HepG2 (cell line): ENCODE measurements at regions not wholly inside any gene's neighbourhood (a gene's known extent, or its start where the extent isn't known, plus 50 kb on each side); places are given as distances from the start of the nearest gene placed in this dataset.

ENCODE experiments used
- ATAC-seq: fragments of 200-7000 bp; cut with Tn5 transposase; 3 replicates; pipeline ENCODE4 v1.9.1; 2020; ENCODE audit warnings: mild to moderate bottlenecking, moderate library complexity
- BruUV-seq: library from RNA; stranded (reverse); fragments of 400-500 nt; replicated peaks from 2 replicates; lab custom pipeline; 2021; lab: Mats Ljungman, UMichigan
- CTCF ChIA-PET: fragments of 300-600 bp; formaldehyde crosslinking; extraction: SDS; loops from one replicate; lab custom pipeline; 2021; ENCODE audit warnings: low total read pairs, inconsistent platforms, low intra/inter-chr PET ratio; lab: Yijun Ruan, JAX
- POLR2A ChIA-PET: fragments of 350-600 bp; sonication (Branson Sonifier 250); formaldehyde crosslinking; loops from one replicate; lab custom pipeline; 2020; ENCODE audit warnings: antibody characterized with exemption, inconsistent platforms; lab: Yijun Ruan, JAX
- DNase-seq: peaks from one replicate; pipeline ENCODE4 v3.0.0-alpha.2; 2015; ENCODE audit warnings: low spot score
- FAIRE-seq: peaks from 3 replicates; lab custom pipeline; 2011; peaks lifted over from hg19 to GRCh38; lab: Jason Lieb, UNC
- H2AFZ ChIP-seq: one replicate; pipeline ENCODE4 v1.6.1; 2011; ENCODE audit warnings: low read length, inconsistent platforms
- H3K27ac ChIP-seq: fragments of 300-600 bp; 3 replicates; pipeline ENCODE4 v1.8.0; 2011; ENCODE audit warnings: mixed run types, mild to moderate bottlenecking, mixed read lengths, low read length, inconsistent platforms; ENCODE audit not compliant: insufficient read depth; ENCODE audit errors: extremely low read length
- H3K27me3 ChIP-seq, 2 experiments: fragments of 200-600 bp in 1 of 2; 2 replicates in 1 of 2; 3 replicates in 1 of 2; pipeline versions ENCODE4 v1.6.0 to v1.8.0; 2011; ENCODE audit warnings: low read length in 2 of 2, mild to moderate bottlenecking in 2 of 2, moderate library complexity in 2 of 2, inconsistent platforms in 1 of 2; ENCODE audit not compliant: insufficient read depth in 2 of 2, control insufficient read depth in 1 of 2
- H3K36me3 ChIP-seq, 2 experiments: fragments of 200-600 bp in 1 of 2; replicated peaks in 1 of 2; 2 replicates in 1 of 2; 3 replicates in 1 of 2; pipeline versions ENCODE4 v1.5.1 to v1.8.0; 2011; ENCODE audit warnings: low read length in 2 of 2, inconsistent platforms in 1 of 2; ENCODE audit not compliant: insufficient read depth in 2 of 2, control insufficient read depth in 1 of 2
- H3K4me1 ChIP-seq: 2 replicates; pipeline ENCODE4 v1.5.1; 2012; ENCODE audit warnings: low read length, inconsistent platforms; ENCODE audit not compliant: insufficient read depth
- H3K4me2 ChIP-seq: 2 replicates; pipeline ENCODE4 v1.6.0; 2011; ENCODE audit warnings: low read depth, low read length, inconsistent platforms
- H3K4me3 ChIP-seq, 3 experiments: fragments of 200-600 bp in 1 of 3; sonication (generic), shearing (Covaris generic) in 1 of 3; replicated peaks in 1 of 3; 2 replicates each; pipeline ENCODE4 v1.5.1; 2011 to 2016; ENCODE audit warnings: low read length in 3 of 3, inconsistent platforms in 2 of 3, low read depth in 2 of 3, mild to moderate bottlenecking in 2 of 3, control low read depth in 1 of 3, mixed read lengths in 1 of 3; ENCODE audit not compliant: insufficient read depth in 1 of 3
- H3K79me2 ChIP-seq: one replicate; pipeline ENCODE4 v1.6.1; 2011; ENCODE audit warnings: low read length, inconsistent platforms; ENCODE audit not compliant: insufficient read depth
- H3K9ac ChIP-seq: 2 replicates; pipeline ENCODE4 v1.6.0; 2011; ENCODE audit warnings: mild to moderate bottlenecking, low read depth, low read length, inconsistent platforms; ENCODE audit not compliant: insufficient read depth
- H3K9me3 ChIP-seq: 2 replicates; pipeline ENCODE4 v1.5.1; 2012; ENCODE audit warnings: mild to moderate bottlenecking, low read length
- H4K20me1 ChIP-seq: 2 replicates; pipeline ENCODE4 v1.6.0; 2011; ENCODE audit warnings: inconsistent platforms, mild to moderate bottlenecking, low read length, moderate library complexity; ENCODE audit not compliant: insufficient read depth
- FOSL2 ChIP-seq: sonication (generic); formaldehyde crosslinking; IDR thresholded peaks from 2 replicates; pipeline ENCODE4 v1.4.0; 2020; ENCODE audit warnings: missing genetic modification reagents
- JUND ChIP-seq: sonication (generic); formaldehyde crosslinking; IDR thresholded peaks from 2 replicates; pipeline ENCODE4 v1.8.0; 2022; ENCODE audit warnings: mild to moderate bottlenecking, missing genetic modification reagents
- MYPOP ChIP-seq: sonication (generic); formaldehyde crosslinking; IDR thresholded peaks from 2 replicates; pipeline ENCODE4 v1.8.1; 2023; ENCODE audit warnings: mild to moderate bottlenecking, moderate library complexity, missing genetic modification reagents
- RARG ChIP-seq: sonication (generic); formaldehyde crosslinking; IDR thresholded peaks from 2 replicates; pipeline ENCODE4 v1.4.0; 2020; ENCODE audit warnings: low read depth, mild to moderate bottlenecking, missing genetic modification reagents
- RFXANK ChIP-seq: IDR thresholded peaks from 2 replicates; pipeline ENCODE4 v1.6.1; 2016
- ZBTB25 ChIP-seq: IDR thresholded peaks from 2 replicates; pipeline ENCODE4 v1.6.1; 2018; ENCODE audit warnings: missing genetic modification reagents
- ZFP62 ChIP-seq: sonication (generic); formaldehyde crosslinking; IDR thresholded peaks from 2 replicates; pipeline ENCODE4 v1.4.0; 2020; ENCODE audit warnings: missing genetic modification reagents
- ZNF547 ChIP-seq: sonication (generic); formaldehyde crosslinking; IDR thresholded peaks from 2 replicates; pipeline ENCODE4 v1.5.1; 2020; ENCODE audit warnings: mild to moderate bottlenecking, missing genetic modification reagents
- WGBS: methylation state at CpG from one replicate; pipeline ENCODE4 v1.1.6; 2017; ENCODE audit warnings: low lambda C conversion rate; 5-methylcytosine and 5-hydroxymethylcytosine counted together
- in situ Hi-C: cut with HindIII; loops from 2 replicates; pipeline ENCODE4 v1.10.0; 2017; ENCODE audit warnings: low pct_unique_long_range_greater_than_20kb; ENCODE audit not compliant: extremely low pct_ligation_motif_present
- intact Hi-C: fragments of 100-400 bp; cut with micrococcal nuclease; formaldehyde crosslinking; loops from one replicate; pipeline ENCODE4 v1.10.0; 2022; ENCODE audit not compliant: unreplicated experiment

- in situ Hi-C loops (no loop called here), intact Hi-C loops (no loop called here)
- no peak for ATAC-seq
- 38% methylated on average over 6 of the region's 6 CpGs for WGBS
- FAIRE-seq, result no peak
- Histone ChIP-seq H3K9ac (no peak overlapping the region), H3K79me2 (no peaks in the 10 kb centered on the region), H3K27me3 (no peaks in the 10 kb centered on the region), H3K36me3 (no peaks in the 10 kb centered on the region), H3K9me3 (peaks cover 41% of the 10 kb centered on the region), H4K20me1 (no peaks in the 10 kb centered on the region), H3K4me3 (no peak overlapping the region)
- CTCF ChIA-PET, result no interaction called here
- DNase-seq, result no peak
- TF ChIP-seq FOSL2 (CRISPR knock-in tag) (no peak), RARG (CRISPR knock-in tag) (no peak), ZNF547 (CRISPR knock-in tag) (no peak), ZBTB25 (CRISPR knock-in tag) (no peak), RFXANK (CRISPR knock-in tag) (no peak), JUND (CRISPR knock-in tag) (no peak)
- TF ChIP-seq, all 625 proteins: peak for 0
- POLR2A ChIA-PET, result no interaction called here
- Histone ChIP-seq H3K27ac (no peak overlapping the region), H2AFZ (no peak overlapping the region), H3K4me1 (no peaks in the 10 kb centered on the region), H3K4me2 (no peak overlapping the region)
- no TSS peak for BruUV-seq
These were observed 1201.1 kb upstream of the SLC10A2 start for GRCh38 chr13:104267206-104267811.

GRCh38 chr13:104256701-104257100 lies 1190.5 kb upstream of the SLC10A2 start:
- no peak overlapping the region for H3K4me3 ChIP-seq
- no peak overlapping the region for H3K27ac ChIP-seq
- intact Hi-C loops (no loop called here), in situ Hi-C loops (no loop called here)
- 2% methylated on average over 3 of the region's 3 CpGs for WGBS
- no peak for DNase-seq
- no peak for ATAC-seq
- no peak for TF ChIP-seq MYPOP (CRISPR knock-in tag)
- TF ChIP-seq ZFP62, result no peak
- H4K20me1 ChIP-seq, result no peaks in the 10 kb centered on the region; the same call in 1 of the 2 replicates
- no peak for FAIRE-seq
- ChIA-PET POLR2A (no interaction called here), CTCF (no interaction called here)
- H3K4me2 ChIP-seq, result no peak overlapping the region
- no peaks in the 10 kb centered on the region for H3K79me2 ChIP-seq
- BruUV-seq, result no TSS peak
- no peak overlapping the region for H2AFZ ChIP-seq
- no peak overlapping the region for H3K9ac ChIP-seq
- H3K27me3 ChIP-seq, result no peaks in the 10 kb centered on the region
- H3K36me3 ChIP-seq, result no peaks in the 10 kb centered on the region
- no peaks in the 10 kb centered on the region for H3K4me1 ChIP-seq
- H3K9me3 ChIP-seq, result peaks cover 45% of the 10 kb centered on the region; the same call in 1 of the 2 replicates
